Epithelial cell of proximal tubule (primary cell): ENCODE measurements at regions not wholly inside any gene's neighbourhood (a gene's known extent, or its start where the extent isn't known, plus 50 kb on each side); places are given as distances from the start of the nearest gene placed in this dataset.

Source experiments
- DNase-seq: peaks from one replicate; pipeline ENCODE4 v3.0.0-alpha.2; 2011; ENCODE audit warnings: low read depth
- H3K4me3 ChIP-seq: 2 replicates; pipeline ENCODE4 v1.5.1; 2011; ENCODE audit warnings: low read depth, mild to moderate bottlenecking, low read length
- CTCF ChIP-seq: conservative IDR thresholded peaks from 2 replicates; pipeline ENCODE4 v1.5.1; 2012; ENCODE audit warnings: low read depth, mild to moderate bottlenecking, low read length

- no peak for DNase-seq
- no peak for TF ChIP-seq CTCF
- no peak overlapping the region for H3K4me3 ChIP-seq
Observed at GRCh38 chr2:204061241-204061640, 124.7 kb downstream of the ICOS start.

GRCh38 chr2:204064119-204064518 lies 127.6 kb downstream of the ICOS start:
- TF ChIP-seq CTCF, result no peak
- DNase-seq, result no peak
- H3K4me3 ChIP-seq, result no peak overlapping the region

GRCh38 chr2:204065566-204065965 lies 129.0 kb downstream of the ICOS start:
- TF ChIP-seq CTCF, result no peak
- DNase-seq, result no peak
- H3K4me3 ChIP-seq, result no peak overlapping the region

GRCh38 chr2:204066051-204066450 lies 129.5 kb downstream of the ICOS start:
- no peak for DNase-seq
- H3K4me3 ChIP-seq, result no peak overlapping the region
- no peak for TF ChIP-seq CTCF

- TF ChIP-seq CTCF, result no peak
- H3K4me3 ChIP-seq, result no peak overlapping the region
- DNase-seq, result no peak
Observed at GRCh38 chr2:204069804-204070203, 133.2 kb downstream of the ICOS start.

- peak; percentile 62 for TF ChIP-seq CTCF
- DNase-seq, result no peak
- no peak overlapping the region for H3K4me3 ChIP-seq
Observed at GRCh38 chr2:204072443-204073324, 136.1 kb downstream of the ICOS start.

GRCh38 chr2:204074456-204074855 lies 137.9 kb downstream of the ICOS start:
- TF ChIP-seq CTCF, result no peak
- H3K4me3 ChIP-seq, result no peak overlapping the region
- no peak for DNase-seq
